ENCODE measurements at regions not wholly inside any gene's neighbourhood (a gene's known extent, or its start where the extent isn't known, plus 50 kb on each side); places are given as distances from the start of the nearest gene placed in this dataset.

GRCh38 chr9:124179196-124180071 lies 78.3 kb upstream of the NEK6 start:
- no peak for DNase-seq

DNA sequence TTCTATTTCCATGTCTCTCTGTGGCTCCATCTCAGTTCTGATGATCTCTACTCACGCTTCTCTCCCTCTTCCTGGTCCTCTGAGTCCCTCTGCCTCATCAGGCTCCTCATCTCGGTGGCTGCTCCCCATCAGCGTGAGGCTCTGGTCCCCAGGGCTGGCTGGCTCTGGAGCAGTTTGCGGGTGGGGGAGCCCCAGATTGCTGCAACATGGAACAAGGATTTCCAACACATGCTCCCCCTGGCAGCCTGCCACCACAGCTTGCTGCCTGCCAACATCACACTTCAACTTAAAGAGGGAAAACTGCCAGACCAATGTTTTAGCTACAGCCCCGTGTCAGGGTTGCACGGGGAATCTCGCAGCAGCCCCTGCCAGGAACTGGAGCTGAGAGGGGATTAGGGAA lies 77.2 kb upstream of the NEK6 start:
- DNase-seq = peak; percentile 57 to 66

- DNase-seq = no peak
Observed at GRCh38 chr9:124182741-124183140, 75.0 kb upstream of the NEK6 start.

- no peak for DNase-seq
Observed at GRCh38 chr9:124183772-124184171, 74.0 kb upstream of the NEK6 start.

GRCh38 chr9:124185413-124185812 lies 72.3 kb upstream of the NEK6 start:
- DNase-seq = no peak

DNA sequence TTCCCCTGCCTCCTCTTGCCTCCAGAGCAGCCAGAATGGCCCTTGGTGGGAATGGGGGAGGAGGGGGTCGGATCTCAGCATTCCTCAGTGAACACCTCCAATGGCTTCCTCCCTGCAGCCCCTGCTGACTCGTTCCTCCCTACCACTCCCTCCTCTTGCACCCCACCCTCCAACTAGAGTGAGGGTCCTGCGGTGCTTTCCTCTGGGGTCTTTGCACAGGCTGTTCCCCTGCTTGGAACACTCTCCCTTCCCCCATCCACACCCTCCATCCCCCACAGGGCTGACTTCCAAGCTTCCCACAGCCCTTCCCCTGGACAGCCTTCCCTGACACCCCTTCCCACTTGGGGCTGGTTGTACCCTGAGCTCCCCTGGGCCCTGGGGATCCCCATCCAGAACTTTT lies 70.4 kb upstream of the NEK6 start:
- no peak for DNase-seq

- no peak for DNase-seq
Observed at GRCh38 chr9:124188331-124189110, 69.2 kb upstream of the NEK6 start.

- no peak for DNase-seq
Observed at GRCh38 chr9:124190761-124191160, 67.0 kb upstream of the NEK6 start.

DNA sequence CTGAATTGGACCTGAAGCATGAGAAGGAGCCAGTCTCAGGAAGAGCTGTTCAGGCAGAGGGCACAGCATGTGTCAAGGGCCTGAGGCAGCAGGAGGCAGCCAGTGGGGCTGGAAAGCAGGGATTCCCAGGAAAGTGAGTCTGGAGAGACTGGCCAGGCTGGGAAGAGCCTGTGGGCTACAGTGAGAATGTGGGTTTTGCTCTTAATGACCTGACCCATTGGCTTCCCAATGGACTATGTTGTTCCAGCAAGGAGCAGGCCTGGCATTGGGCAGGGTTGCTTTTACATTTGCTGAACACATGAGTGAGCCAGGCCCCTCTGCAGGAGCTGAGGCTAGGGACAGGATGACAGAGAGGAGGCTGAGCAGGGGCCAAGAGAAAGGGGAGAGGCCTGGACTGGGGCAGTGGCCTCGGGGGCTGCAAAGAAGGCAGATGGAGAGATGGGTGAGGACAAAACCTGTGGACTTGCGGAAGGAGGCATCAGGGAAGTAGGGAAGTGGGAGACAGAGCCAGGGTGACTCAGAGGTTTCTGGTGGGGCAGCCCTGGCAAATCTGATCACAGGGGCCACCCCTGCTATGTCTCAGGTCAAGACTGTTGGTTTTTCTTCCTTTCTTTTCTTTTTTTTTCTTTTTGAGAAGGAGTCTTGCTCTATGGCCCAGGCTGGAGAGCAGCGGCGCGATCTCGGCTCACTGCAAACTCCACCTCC lies 65.9 kb upstream of the NEK6 start:
- DNase-seq = no peak

GRCh38 chr9:124196814-124197176 lies 61.0 kb upstream of the NEK6 start:
- DNase-seq = no peak

GRCh38 chr9:124197177-124198095 lies 60.3 kb upstream of the NEK6 start:
- DNase-seq = peak; percentile 92 to 99

DNA sequence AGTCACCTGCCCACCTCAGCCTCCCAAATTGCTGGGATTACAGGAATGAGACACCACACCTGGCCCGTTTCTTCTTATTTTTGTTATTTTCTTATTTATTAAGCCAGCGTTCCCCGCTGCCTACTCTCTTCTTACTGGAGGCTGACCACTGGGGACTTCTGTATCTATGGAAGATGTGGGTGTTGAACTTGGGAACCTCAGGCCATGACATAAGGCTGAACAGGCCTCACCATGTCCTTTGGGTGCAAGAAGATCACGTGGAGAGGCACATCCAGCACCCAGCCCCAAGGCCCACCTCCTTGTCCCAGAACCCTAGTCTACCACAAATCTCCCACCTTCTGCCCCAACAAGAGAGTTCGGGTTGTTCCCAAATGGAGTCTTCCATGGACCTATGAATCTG lies 59.4 kb upstream of the NEK6 start:
- DNase-seq = peak; percentile 52 to 92

DNA sequence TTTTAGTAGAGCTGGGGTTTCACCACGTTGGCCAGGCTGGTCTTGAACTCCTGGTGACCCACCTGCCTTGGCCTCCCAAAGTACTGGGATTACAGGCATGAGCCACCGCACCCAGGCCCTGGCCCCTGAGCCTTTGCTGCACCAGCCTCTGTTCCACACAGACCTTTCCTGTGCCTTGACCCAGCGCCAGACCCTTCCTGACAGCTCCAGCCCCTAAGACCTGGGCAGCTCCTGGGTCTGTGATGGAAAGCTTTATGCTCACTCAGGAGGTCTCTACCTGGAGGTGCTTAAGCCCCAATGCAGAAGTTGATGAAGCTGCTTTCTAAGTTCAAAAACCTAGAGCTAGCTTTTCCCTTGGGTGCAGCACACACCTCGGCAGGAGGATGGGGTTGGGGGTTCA lies 58.8 kb upstream of the NEK6 start:
- DNase-seq = no peak

DNA sequence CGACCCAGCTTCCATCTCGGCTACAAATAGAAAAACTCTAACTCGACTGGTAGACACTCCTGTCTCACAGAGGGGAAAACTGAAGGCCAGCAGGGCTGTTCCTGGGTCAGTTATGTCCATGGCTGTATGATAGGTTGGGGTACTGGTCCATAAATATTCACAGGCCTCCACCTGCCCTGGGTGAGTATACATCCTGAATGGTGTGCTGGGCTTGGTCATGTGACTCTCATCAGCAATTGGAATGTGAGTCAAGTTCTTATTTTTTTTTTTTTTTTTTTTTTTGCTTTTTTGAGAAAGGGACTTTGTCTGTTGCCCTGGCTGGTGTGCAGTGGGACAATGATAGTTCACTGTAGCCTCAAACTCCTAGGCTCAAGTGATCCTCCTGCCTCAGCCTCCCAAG lies 58.3 kb upstream of the NEK6 start:
- DNase-seq = no peak

- DNase-seq = peak; percentile 96 to 99
Observed at GRCh38 chr9:124202447-124202971, 55.2 kb upstream of the NEK6 start.

DNA sequence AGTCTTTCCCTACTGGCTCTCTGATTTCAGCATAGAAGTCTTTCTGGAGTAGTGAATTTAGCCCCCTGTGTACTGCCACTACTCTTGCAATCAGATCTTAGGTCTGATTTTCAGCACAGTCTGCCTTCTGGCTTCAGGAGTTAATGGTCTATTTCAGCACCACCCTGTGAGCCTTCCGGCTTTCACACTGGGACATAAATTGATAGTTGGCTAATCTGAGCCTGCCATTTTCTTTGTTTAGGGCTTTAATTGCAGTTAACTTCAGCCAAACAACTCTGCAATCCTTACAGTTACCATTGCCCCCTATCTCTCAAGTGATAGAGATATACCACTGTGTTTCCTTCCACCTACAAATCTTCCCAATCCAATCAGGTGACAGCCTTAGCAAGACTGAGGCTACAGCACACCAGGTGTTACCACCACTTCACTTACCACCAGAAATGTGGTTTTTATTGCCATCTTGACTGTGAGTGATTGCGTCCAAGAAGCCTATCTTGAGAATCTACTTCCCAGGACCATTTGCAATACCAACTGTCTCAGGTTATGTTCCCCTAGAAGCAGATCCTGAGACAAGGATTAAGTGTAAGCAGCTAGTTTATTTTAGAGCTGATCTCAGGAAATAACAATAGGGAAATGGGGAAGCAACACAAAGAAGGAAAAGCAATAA lies 51.9 kb upstream of the NEK6 start:
- no peak for DNase-seq

- DNase-seq = no peak
Observed at GRCh38 chr9:124206391-124206790, 51.4 kb upstream of the NEK6 start.
